HG03439 (cell line): ENCODE measurements at regions not wholly inside any gene's neighbourhood (a gene's known extent, or its start where the extent isn't known, plus 50 kb on each side); places are given as distances from the start of the nearest gene placed in this dataset.
"Not testable (repeated sequence)": the region's sequence is repeated elsewhere in the genome, so short reads cannot be mapped to it uniquely, and the experiment has no call there.

Experiments
- ATAC-seq: cut with Tn5 transposase; IDR thresholded peaks from one replicate; pipeline ENCODE4 v1.9.1; 2021; ENCODE audit warnings: mild to moderate bottlenecking, moderate library complexity; ENCODE audit not compliant: unreplicated experiment

DNA sequence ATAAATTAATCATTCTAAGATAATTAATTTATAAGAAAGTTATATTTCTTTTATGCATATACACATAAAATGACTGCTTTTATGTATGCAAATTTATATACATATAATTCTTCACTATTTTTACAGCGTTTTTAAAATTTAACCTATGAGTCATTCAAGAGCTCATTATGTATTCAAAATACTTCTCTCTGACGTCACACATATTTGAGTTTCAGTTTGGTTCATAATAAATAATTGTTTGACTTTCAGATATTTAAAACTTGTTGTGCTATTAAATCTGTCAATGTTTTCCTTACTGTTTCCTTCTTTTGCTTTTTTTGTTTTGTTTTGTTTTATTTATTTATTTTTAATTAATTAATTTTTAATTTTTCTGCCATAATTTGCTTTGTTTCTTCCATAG, 467.5 kb upstream of the ADGRB3 start:
- no peak for ATAC-seq

DNA sequence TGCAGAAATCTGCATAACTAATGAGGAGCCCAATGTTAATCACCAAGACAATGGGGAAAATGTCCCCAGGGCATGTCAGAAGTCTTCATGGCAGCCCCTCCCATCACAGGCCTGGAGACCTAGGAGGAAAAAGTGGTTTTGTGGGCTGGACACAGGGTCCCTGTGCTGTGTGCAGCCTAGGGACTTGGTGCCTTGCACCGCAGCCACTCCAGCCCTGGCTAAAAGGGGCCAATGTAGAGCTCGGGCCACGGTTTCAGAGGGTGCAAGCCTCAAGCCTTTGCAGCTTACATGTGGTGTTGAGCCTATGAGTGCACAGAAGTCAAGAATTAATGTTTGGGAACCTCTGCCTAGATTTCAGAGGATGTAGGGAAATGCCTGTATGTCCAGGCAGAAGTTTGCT, 474.3 kb upstream of the ADGRB3 start:
- not testable (repeated sequence) for ATAC-seq

DNA sequence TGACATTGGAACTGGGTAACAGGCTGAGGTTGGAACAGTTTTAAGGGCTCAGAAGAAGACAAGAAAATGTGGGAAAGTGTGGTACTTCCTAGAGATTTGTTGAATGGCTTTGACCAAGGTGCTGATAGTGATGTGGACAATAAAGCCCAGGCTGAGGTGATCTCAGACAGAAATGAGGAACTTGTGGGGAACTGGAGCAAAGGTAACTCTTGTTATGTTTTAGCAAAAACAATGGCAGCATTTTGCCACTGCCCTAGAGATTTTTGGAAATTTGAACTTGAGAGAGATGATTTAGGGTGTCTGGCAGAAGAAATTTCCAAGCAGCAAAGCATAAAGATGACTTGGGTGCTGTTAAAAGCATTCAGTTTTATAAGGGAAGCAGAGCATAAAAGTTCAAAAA, 474.7 kb upstream of the ADGRB3 start:
- no peak for ATAC-seq

DNA sequence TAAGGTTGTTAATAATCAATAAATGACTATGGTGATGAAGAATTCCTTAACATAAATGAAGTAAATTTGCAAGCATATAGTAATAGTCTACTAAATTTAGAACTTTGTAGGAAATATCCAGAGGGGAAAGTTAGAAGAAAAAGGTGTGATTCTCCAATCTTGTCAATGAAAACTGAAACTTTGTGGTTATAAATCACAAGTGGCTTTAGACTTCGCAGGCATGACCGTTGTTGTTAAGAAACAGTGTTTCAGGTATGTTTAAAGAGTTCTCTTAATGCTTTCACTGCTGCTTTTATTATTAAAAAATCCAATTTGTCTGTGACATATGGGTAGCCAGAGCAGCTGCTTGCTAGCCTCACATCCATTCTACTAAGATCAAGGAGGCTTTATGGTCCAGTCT, 475.6 kb upstream of the ADGRB3 start:
- ATAC-seq: no peak

DNA sequence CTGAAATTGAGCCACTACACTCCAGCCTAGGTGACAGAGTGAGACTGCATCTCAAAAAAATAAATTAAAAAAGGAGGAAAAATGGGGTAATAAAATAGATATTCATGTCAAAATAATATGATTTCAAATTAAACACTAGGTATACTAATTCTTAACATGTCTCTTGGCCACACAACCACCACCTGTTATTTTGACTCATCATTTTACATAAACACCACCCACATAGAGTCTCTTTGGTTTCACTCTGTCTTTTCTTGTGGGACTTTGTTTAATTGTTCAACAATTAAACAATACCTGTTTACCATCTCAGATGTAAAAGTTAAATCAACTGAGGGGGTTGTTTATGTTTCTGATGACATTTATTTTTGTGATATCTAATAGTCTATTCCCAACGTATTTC, 476.8 kb upstream of the ADGRB3 start:
- ATAC-seq: peak; percentile 76

DNA sequence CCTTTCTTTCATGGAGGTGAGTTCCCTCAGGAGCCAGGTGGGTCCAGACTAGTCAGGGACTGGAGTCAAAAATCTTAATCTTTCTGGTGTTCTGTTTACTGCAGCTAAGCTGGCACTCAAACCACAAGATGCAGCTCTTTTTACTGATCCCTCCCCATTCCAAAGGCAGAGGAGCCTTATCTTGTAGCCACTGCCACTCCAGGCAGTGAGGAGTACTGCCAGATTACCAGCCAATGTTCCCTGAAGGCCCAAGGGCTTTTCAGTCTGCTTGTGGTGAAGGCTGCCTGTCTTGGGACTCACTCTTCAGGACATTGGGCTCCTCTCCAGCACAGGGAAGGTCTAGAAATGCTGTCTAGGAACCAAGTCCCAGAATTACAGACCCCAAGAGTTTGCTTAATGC, 490.4 kb upstream of the ADGRB3 start:
- no peak for ATAC-seq

DNA sequence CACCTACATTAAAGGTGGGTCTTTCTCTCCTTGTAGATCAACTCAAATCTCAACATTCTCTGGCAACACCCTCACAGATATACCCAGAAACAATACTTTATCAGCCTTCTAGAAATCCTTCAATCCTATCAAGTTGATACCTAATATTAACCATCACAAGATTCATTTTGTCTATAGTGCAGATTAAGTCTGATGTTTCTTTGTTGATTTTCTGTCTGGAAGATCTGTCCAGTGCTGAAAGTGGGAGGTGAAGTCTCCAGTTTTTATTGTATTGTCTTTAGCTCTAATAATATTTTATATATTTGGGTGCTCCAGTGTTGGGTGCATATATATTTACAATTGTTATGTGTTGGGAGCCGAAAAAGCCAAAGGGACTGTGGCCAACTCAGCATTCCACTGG, 493.9 kb upstream of the ADGRB3 start:
- ATAC-seq: no peak

DNA sequence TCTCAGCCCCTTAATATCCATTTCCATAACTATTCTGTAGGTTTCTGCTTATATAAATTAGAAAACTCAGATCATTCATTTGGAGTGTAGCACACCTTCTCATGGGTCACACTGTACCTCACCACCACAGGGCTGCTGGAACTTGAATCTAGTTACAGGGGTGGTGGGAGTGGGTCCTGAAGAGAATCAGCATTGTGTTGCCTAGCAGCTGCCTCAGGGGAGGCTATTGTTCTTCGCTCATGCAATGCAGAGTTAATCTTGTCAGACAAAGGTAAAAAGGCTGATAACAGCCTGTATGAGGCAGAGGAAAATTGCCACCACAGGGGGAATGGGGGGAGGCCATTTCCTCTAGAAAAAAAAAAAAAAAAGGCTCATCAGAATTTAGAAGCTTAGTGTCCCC, 496.0 kb upstream of the ADGRB3 start:
- ATAC-seq: no peak

DNA sequence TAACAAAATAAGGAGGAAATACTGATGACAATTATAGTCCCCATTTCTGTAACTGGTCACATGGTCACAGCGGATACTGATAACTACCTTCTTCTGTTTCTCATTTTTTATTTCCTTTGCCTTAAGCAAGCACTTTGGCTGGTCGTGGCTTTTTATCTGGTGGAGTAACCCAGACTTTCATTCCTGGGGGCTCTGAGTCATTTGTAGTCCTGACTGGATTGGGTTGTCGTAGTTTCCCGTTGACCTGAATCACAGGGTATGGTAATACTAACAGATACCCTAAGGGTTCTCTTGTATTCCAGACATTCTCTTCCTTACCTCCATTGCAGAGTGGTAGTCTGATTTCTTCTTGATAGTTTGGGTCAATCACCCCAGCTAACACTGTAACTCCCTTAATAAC, 500.3 kb upstream of the ADGRB3 start:
- no peak for ATAC-seq

DNA sequence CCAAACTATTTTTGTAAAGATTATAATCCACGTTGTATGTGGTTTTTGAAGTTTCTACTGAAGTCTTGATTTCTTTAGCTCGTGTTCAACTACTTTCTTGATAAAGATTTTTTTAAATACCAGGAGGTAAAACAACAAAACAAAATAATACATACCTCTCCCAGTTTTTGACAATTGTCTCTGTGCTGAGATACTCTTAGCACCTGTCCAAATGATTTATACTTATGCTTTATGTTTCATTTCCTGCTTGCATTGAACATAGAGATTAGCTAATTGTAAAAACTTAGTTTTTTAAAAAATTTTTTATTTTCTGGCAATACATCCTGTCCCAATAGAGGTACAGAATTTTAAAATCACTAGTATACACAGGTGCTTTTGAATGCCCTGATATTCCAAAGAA, 506.9 kb upstream of the ADGRB3 start:
- no peak for ATAC-seq

DNA sequence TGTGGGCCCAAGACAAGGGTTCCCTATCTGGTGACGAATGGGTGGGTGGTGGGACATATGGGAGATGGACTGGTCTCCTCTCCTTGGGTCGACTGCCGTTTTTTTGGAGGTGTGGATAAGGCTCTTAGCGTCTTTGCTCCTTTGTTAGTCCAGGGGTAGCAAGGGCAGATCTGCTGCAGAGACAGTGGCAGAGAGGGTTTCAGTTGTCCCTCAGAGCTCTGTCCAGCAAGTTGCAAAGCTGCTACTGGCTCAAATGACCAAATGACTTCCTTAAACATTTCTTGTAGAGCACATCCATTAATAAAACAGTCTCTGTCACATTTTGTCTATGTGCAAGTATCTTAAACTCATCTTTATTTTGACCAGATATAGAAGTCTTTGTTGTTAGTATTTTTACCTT, 508.0 kb upstream of the ADGRB3 start:
- no peak for ATAC-seq

DNA sequence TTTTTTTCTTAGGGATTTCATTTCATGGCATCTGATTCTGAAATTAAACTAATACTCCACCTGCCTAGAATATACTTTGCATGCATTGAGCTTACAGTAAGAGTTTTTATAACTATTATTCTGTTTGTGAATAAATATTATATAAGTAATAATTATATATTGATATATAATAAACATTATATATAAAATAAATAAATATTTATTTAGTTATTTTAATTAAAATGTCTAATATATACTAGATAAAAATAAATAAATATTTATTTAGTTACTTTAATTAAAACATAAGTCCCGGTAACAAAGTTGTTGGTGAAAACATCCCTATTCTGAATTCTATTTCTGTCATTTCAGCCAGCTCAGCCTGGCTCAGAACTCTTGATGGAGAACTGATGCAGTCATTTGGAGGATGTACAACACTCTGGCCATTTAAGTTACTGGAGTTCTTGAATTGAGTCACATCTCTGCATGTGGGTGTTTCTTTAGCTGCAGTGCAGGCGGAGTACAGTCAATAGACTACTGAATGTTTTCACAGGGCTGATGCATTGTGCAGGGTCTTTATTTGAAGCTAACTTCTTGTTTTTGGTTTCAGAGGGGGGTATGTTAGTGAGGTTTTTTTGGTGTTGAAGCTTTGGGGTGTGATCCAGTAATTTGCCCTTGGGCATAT, 508.9 kb upstream of the ADGRB3 start:
- ATAC-seq: peak; percentile 97

DNA sequence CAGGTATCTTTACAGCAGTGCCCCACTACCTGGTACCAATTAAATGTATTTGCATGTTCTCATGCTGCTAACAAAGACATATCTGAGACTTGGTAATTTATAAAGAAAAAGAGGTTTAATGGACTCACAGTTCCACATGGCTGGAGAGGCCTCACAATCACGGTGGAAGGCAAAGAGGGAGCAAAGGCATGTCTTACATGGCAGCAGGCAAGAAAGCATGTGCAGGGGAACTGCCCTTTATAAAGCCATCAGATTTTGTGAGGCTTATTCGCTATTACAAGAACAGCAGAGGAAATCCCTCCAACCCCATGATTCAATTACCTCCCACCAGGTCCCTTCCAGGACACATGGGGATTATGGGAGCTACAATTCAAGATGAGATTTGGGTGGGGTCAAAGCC, 512.1 kb upstream of the ADGRB3 start:
- not testable (repeated sequence) for ATAC-seq

DNA sequence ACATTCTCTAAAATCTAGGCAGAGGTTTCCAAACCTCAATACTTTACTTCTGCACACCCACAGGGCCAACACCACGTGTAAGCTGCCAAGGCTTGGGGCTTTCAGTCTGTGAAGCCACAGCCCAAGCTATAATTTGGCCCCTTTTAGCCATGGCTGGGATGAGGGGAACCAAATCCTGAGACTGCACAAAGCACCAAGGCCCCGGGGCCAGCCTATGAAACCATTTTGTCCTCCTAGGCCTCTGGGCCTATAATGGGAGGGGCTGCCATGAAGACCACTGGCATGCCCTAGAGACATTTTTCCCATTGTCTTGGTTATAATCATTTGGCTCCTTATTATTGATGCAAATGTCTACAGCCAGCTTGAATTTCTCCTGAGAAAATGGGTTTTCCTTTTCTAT, 513.0 kb upstream of the ADGRB3 start:
- ATAC-seq: no peak

DNA sequence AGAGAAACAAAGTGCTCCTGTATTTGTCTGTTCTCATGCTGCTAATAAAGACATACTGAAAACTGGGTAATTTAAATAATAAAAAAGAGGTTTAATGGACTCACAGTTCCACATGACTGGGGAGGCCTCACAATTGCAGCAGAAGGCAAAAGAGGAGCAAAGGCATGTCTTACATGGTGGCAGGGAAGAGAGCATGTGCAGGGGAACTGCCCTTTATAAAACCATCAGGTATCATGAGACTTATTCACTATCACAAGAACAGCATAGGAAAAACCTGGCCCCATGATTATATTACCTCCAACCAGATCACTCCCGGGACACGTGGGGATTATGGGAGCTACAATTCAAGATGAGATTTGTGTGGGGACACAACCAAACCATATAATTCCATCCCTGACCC, 514.1 kb upstream of the ADGRB3 start:
- not testable (repeated sequence) for ATAC-seq

DNA sequence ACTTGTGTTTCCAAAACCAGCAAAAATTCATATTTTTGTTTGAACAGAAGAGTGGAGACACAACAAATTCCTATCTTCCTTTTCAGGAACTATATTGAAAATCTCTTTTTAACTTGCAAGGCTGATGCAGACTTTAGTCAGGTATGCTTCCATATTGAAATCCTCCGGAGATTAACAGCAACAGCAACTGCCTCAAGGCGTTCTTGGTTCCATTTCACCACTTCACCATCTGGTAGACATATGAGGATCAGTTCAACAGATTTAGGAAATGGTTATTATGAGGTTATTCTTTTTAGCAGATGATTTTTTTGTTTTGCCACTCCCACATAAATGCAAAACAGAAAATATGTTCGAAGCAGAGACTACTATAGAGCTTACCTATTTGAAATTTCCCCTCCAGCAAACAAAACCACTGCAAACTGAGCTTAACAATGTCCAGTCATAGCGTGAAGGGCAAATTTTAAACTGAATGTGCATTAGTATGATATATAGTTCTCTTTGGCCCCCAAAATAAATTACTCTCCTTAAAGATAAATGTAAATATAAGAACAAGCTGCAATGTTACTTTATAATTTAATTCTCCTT, 520.5 kb upstream of the ADGRB3 start:
- ATAC-seq: no peak

DNA sequence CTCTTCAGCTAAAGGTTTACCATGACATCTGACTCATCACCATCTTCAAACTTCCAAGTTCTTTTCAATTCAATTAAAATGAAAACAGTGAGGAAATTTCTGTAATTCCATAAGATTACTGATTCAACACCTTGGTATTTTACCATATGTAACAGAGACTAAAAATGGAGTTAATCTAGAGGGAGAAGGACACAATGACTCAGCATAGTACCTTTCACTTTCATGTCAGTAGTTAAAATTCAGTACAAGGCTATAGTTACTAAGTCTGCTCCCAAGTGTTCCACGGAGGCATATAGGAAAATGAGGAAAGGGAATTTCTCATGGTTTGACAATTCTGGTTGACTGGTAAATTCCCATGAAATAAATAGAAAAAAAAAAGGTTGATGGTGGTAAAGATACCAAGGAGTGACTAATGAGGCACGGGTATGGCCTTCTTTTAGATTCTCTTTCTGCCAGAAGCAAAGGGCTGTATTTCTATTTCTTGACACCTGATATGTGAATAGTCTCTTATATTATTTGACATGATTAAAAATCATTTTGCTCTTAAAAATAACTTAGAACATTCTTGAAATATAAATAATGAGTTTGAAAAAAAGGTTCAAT, 526.7 kb upstream of the ADGRB3 start:
- peak; percentile 49 for ATAC-seq

DNA sequence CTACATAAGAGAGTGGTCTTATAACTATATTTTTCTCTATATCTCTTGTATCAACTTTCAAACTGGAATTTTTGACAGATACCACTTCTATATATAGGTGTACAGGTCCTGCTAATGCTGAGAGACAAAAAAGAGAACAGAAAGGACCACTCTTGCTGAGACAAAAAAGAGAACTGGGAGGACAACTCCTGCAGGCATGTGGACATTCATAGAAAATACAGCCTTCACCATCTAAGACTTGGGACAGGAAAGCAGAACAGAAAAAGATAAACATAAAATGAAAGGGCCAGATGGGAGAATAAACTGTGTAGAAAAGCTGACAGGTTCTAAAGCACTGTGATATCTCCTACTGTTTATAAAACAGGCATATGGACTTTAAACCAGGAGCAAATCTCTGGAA, 541.0 kb upstream of the ADGRB3 start:
- ATAC-seq: peak; percentile 63

DNA sequence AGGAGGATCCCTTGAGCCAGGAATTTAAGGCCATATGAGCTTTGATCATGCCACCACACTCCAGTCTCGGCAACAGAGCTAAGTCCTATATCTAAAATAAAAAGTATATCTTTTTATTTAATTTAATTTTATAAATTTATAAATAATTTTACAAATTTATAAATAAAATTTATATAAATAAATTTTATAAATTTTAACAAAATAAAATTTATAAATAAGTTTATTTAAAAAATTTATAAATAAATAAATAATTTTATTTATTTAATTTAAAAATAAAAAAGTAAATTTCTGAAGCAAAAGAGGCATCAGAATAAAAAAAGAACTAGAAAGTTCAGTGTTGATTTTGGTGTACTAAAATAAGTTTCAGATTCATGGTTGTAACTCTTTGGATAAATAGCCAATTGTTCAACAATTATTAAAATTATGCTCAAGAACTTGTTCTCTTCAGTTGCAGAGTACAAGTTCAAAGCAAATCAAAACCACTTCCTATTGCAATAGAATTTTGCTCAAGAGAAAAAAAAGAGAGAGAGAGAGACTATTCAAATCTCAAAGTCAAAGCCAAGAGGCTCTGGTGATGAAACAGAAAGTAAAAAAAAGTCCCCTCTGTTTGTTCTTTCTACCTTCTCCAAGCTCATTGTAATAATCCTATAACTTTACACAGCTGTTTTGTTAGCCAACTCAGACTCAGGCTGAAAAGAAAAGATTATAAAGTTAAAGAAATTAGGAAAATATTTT, 547.5 kb upstream of the ADGRB3 start:
- peak; percentile 83 for ATAC-seq

DNA sequence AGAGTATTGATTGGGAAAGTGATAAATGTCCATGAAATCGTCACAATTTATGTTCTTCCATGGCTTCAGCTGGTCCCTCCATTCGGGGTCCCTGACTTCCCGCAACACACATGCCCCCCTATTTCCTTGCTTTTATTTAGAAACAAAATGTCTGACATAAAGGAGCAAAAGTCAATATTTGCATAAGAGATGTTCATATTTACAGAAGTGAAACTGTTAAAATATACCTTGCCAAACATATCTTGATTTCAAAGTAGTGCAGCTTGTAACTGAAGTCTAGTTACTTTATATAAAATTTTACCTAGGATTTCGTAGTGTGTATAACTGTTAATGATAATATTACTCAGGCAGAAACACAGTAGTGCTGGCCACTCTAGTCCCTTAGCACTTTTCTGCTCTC, 548.9 kb upstream of the ADGRB3 start:
- ATAC-seq: no peak

DNA sequence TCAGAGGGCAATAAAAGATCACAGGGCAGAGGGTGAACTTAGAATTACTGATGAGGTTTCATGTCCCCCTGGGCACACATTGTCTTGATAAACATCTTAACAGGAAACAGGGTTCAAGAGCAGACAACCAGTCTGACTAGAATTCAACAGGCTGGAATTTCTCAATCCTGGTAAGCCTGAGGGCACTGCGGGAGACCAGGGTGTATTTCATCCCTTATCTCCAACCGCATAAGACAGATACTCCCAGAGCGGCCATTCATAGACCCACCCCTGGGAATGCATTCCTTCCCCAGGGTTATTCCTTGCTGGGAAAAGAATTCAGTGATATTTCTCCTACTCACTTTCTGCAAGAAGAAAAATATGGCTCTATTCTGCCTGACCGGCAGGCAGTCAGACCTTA, 549.5 kb upstream of the ADGRB3 start:
- ATAC-seq: not testable (repeated sequence)

DNA sequence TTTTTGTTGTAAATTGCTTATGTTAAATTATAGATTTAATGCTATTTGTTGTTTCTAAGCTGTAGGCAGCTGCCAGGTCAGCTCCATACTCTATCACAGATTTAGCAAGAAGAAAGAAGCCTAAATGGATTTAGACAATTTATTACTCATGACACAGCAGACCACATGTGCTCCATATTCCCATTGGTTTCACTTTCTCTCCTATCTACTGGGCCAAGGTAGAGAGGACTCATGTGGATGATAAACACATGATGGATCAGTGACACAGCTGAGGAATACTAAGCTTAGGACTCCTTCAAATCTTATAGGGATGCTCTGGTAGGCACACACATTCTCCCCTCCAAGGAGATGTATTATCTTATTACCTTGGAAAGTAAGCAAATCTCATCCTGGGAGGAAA, 553.0 kb upstream of the ADGRB3 start:
- no peak for ATAC-seq
